WTC11 (cell line): ENCODE measurements at regions not wholly inside any gene's neighbourhood (a gene's known extent, or its start where the extent isn't known, plus 50 kb on each side); places are given as distances from the start of the nearest gene placed in this dataset.

ENCODE experiments used
- ATAC-seq: fragments of 200-7000 bp; cut with Tn5 transposase; 2 replicates; pipeline ENCODE4 v1.10.0; 2021; ENCODE audit warnings: mild to moderate bottlenecking, moderate library complexity
- CTCF ChIA-PET: fragments of 300-600 bp; sonication (Branson Sonifier 250); formaldehyde crosslinking; loops from one replicate; lab custom pipeline; 2021; ENCODE audit warnings: antibody characterized with exemption; lab: Charles Lee
- POLR2A ChIA-PET: fragments of 350-600 bp; sonication (Branson Sonifier 250); formaldehyde crosslinking; loops from one replicate; lab custom pipeline; 2021; ENCODE audit warnings: antibody characterized with exemption; lab: Charles Lee
- DNase-seq: peaks from one replicate; pipeline ENCODE4 v3.0.0; 2021; ENCODE audit warnings: low spot score
- H3K27ac Mint-ChIP-seq: 2 replicates; pipeline ENCODE4 v1.8.0; 2021; ENCODE audit warnings: mixed read lengths
- H3K27me3 Mint-ChIP-seq: 2 replicates; pipeline ENCODE4 v1.8.0; 2021; ENCODE audit warnings: low read depth, mild to moderate bottlenecking, moderate library complexity, mixed read lengths
- H3K36me3 Mint-ChIP-seq: 2 replicates; pipeline ENCODE4 v1.8.0; 2021; ENCODE audit warnings: mixed read lengths
- H3K4me1 Mint-ChIP-seq: 2 replicates; pipeline ENCODE4 v1.8.0; 2022; ENCODE audit warnings: mixed read lengths
- H3K4me3 Mint-ChIP-seq: 2 replicates; pipeline ENCODE4 v1.8.0; 2021; ENCODE audit warnings: mild to moderate bottlenecking, moderate library complexity, mixed read lengths
- H3K9me3 Mint-ChIP-seq: 2 replicates; pipeline ENCODE4 v1.8.0; 2021; ENCODE audit warnings: mixed read lengths
- ATF3 ChIP-seq: sonication (generic); formaldehyde crosslinking; conservative IDR thresholded peaks from 2 replicates; pipeline ENCODE4 v1.8.1; 2022; ENCODE audit warnings: mild to moderate bottlenecking, missing genetic modification reagents
- CDX4 ChIP-seq: fragments of 250-450 bp; sonication (Bioruptor Pico); IDR thresholded peaks from 2 replicates; pipeline ENCODE4 v1.9.0; 2021; ENCODE audit warnings: moderate library complexity, mild to moderate bottlenecking, inconsistent platforms, borderline replicate concordance
- CTCF ChIP-seq: fragments of 200-600 bp; IDR thresholded peaks from 2 replicates; pipeline ENCODE4 v1.8.0; 2022; ENCODE audit warnings: antibody characterized with exemption
- ETV6 ChIP-seq: sonication (generic); formaldehyde crosslinking; IDR thresholded peaks from 2 replicates; pipeline ENCODE4 v1.8.1; 2022; ENCODE audit warnings: mild to moderate bottlenecking, missing genetic modification reagents
- GRHL2 ChIP-seq: fragments of 250-450 bp; sonication (Bioruptor Pico); IDR thresholded peaks from 2 replicates; pipeline ENCODE4 v1.8.0; 2022; ENCODE audit warnings: mild to moderate bottlenecking, moderate library complexity; ENCODE audit not compliant: insufficient replicate concordance, severe bottlenecking
- HMGXB4 ChIP-seq: sonication (generic); formaldehyde crosslinking; IDR thresholded peaks from 2 replicates; pipeline ENCODE4 v1.8.1; 2023; ENCODE audit warnings: mild to moderate bottlenecking, moderate library complexity, missing genetic modification reagents
- IRF2 ChIP-seq: sonication (generic); formaldehyde crosslinking; IDR thresholded peaks from 2 replicates; pipeline ENCODE4 v1.8.0; 2022; ENCODE audit warnings: low read depth, missing genetic modification reagents, borderline replicate concordance
- MAX ChIP-seq: sonication (generic); formaldehyde crosslinking; IDR thresholded peaks from 2 replicates; pipeline ENCODE4 v1.8.0; 2022; ENCODE audit warnings: mild to moderate bottlenecking, missing genetic modification reagents
- NFE2L1 ChIP-seq: sonication (generic); formaldehyde crosslinking; IDR thresholded peaks from 2 replicates; pipeline ENCODE4 v1.8.1; 2023; ENCODE audit warnings: missing genetic modification reagents
- NFYB ChIP-seq: sonication (generic); formaldehyde crosslinking; conservative IDR thresholded peaks from 2 replicates; pipeline ENCODE4 v1.8.0; 2022; ENCODE audit warnings: low read depth, missing genetic modification reagents
- NR3C1 ChIP-seq: sonication (generic); formaldehyde crosslinking; conservative IDR thresholded peaks from 2 replicates; pipeline ENCODE4 v1.8.1; 2023; ENCODE audit warnings: low read depth, mild to moderate bottlenecking, missing genetic modification reagents
- PRDM15 ChIP-seq: sonication (generic); formaldehyde crosslinking; IDR thresholded peaks from 2 replicates; pipeline ENCODE4 v1.8.0; 2022; ENCODE audit warnings: missing genetic modification reagents
- SMAD4 ChIP-seq: sonication (generic); formaldehyde crosslinking; IDR thresholded peaks from 2 replicates; pipeline ENCODE4 v1.8.0; 2022; ENCODE audit warnings: mild to moderate bottlenecking, missing genetic modification reagents
- SOX15 ChIP-seq: fragments of 250-450 bp; sonication (Bioruptor Pico); IDR thresholded peaks from 2 replicates; pipeline ENCODE4 v1.9.0; 2021; ENCODE audit warnings: mild to moderate bottlenecking
- TEAD1 ChIP-seq: sonication (generic); formaldehyde crosslinking; IDR thresholded peaks from 2 replicates; pipeline ENCODE4 v1.8.0; 2022; ENCODE audit warnings: mild to moderate bottlenecking, missing genetic modification reagents
- ZBTB21 ChIP-seq: sonication (generic); formaldehyde crosslinking; IDR thresholded peaks from 2 replicates; pipeline ENCODE4 v1.8.1; 2023; ENCODE audit warnings: mild to moderate bottlenecking, missing genetic modification reagents, borderline replicate concordance
- ZMAT4 ChIP-seq: fragments of 250-450 bp; sonication (Bioruptor Pico); IDR thresholded peaks from 2 replicates; pipeline ENCODE4 v1.9.0; 2021; ENCODE audit warnings: mild to moderate bottlenecking
- ZNF232 ChIP-seq: sonication (generic); formaldehyde crosslinking; IDR thresholded peaks from 2 replicates; pipeline ENCODE4 v1.8.0; 2022; ENCODE audit warnings: mild to moderate bottlenecking, missing genetic modification reagents
- ZNF512 ChIP-seq: sonication (generic); formaldehyde crosslinking; IDR thresholded peaks from 2 replicates; pipeline ENCODE4 v1.8.1; 2022; ENCODE audit warnings: missing genetic modification reagents, borderline replicate concordance
- ZNF532 ChIP-seq: fragments of 250-450 bp; sonication (Bioruptor Pico); IDR thresholded peaks from 2 replicates; pipeline ENCODE4 v1.9.0; 2021; ENCODE audit warnings: mild to moderate bottlenecking, borderline replicate concordance

GRCh38 chr6:132868057-132868456, 53.7 kb downstream of the RPS12 start:
- DNase-seq (no peak), ATAC-seq (no peak)
- Mint-ChIP-seq H3K9me3 (no peaks in the 10 kb centered on the region), H3K27ac (no peak overlapping the region), H3K4me1 (peaks cover 19% of the 10 kb centered on the region), H3K27me3 (no peaks in the 10 kb centered on the region), H3K36me3 (no peaks in the 10 kb centered on the region), H3K4me3 (no peak overlapping the region)
- TF ChIP-seq HMGXB4 (CRISPR knock-in tag) (no peak), NFE2L1 (CRISPR knock-in tag) (no peak), ZBTB21 (CRISPR knock-in tag) (no peak), GRHL2 (CRISPR knock-in tag) (no peak), ZMAT4 (CRISPR knock-in tag) (no peak), TEAD1 (CRISPR knock-in tag) (no peak), IRF2 (CRISPR knock-in tag) (no peak), SOX15 (CRISPR knock-in tag) (no peak), ETV6 (CRISPR knock-in tag) (no peak), CTCF (no peak)
- ChIA-PET CTCF (no interaction called here), POLR2A (no interaction called here)

- H3K4me1 Mint-ChIP-seq = no peaks in the 10 kb centered on the region
- no peak for DNase-seq
- H3K4me3 Mint-ChIP-seq = no peak overlapping the region
- CTCF ChIA-PET = interaction anchor here (1.6 kb wide), 1 partner anchor 90 kb away, joined by 6 read pairs; no protein-coding TSS in a partner anchor
- no peaks in the 10 kb centered on the region for H3K27me3 Mint-ChIP-seq
- H3K36me3 Mint-ChIP-seq = peaks cover 10% of the 10 kb centered on the region
- no peak overlapping the region for H3K27ac Mint-ChIP-seq
- ATAC-seq = no peak
- POLR2A ChIA-PET = no interaction called here
- peaks cover 15% of the 10 kb centered on the region for H3K9me3 Mint-ChIP-seq
- TF ChIP-seq CDX4 (CRISPR knock-in tag) (no peak), NR3C1 (CRISPR knock-in tag) (no peak), NFYB (CRISPR knock-in tag) (no peak), GRHL2 (CRISPR knock-in tag) (no peak), MAX (CRISPR knock-in tag) (no peak), ZNF232 (CRISPR knock-in tag) (no peak), PRDM15 (CRISPR knock-in tag) (no peak), SMAD4 (CRISPR knock-in tag) (no peak), ATF3 (CRISPR knock-in tag) (no peak), ZNF512 (CRISPR knock-in tag) (no peak), SOX15 (CRISPR knock-in tag) (no peak), ZNF532 (CRISPR knock-in tag) (no peak)
Observed at GRCh38 chr6:132872923-132873322, 58.6 kb downstream of the RPS12 start.
